ENCODE measurements at regions not wholly inside any gene's neighbourhood (a gene's known extent, or its start where the extent isn't known, plus 50 kb on each side); places are given as distances from the start of the nearest gene placed in this dataset.
"Not testable (repeated sequence)": the region's sequence is repeated elsewhere in the genome, so short reads cannot be mapped to it uniquely, and the experiment has no call there.

GRCh38 chr2:142617461-142617860 lies 260.0 kb upstream of the KYNU start:
- ChIA-PET POLR2A (no interaction called here), CTCF (interaction anchor here (0.6 to 0.7 kb wide), 2 partner anchors 24 to 45 kb away, joined by 3 to 4 read pairs; no protein-coding TSS in a partner anchor)
- no peak for TF ChIP-seq CTCF (IDR thresholded peaks at IDR 0.05; ENCODE audit: unreplicated experiment)
- Mint-ChIP-seq H3K9me3 (ENCODE audit: unreplicated experiment) (no peaks in the 10 kb centered on the region), H3K27ac (ENCODE audit: low read depth, unreplicated experiment) (no peak overlapping the region), H3K27me3 (ENCODE audit: insufficient read depth, unreplicated experiment) (peaks cover 87% of the 10 kb centered on the region), H3K4me1 (ENCODE audit: insufficient read depth, unreplicated experiment) (no peaks in the 10 kb centered on the region), H3K36me3 (ENCODE audit: insufficient read depth, unreplicated experiment) (no peaks in the 10 kb centered on the region), H3K4me3 (ENCODE audit: unreplicated experiment) (no peak overlapping the region)
- intact Hi-C loops (cut with micrococcal nuclease) = no loop called here
- no peak for DNase-seq (ENCODE audit: unreplicated experiment)
- no TSS peak for BruUV-seq (replicated peaks)

- Mint-ChIP-seq H3K27me3 (ENCODE audit: insufficient read depth, unreplicated experiment) (peaks cover 82% of the 10 kb centered on the region), H3K27ac (ENCODE audit: low read depth, unreplicated experiment) (no peak overlapping the region), H3K36me3 (ENCODE audit: insufficient read depth, unreplicated experiment) (no peaks in the 10 kb centered on the region), H3K9me3 (ENCODE audit: unreplicated experiment) (no peaks in the 10 kb centered on the region), H3K4me1 (ENCODE audit: insufficient read depth, unreplicated experiment) (no peaks in the 10 kb centered on the region), H3K4me3 (ENCODE audit: unreplicated experiment) (no peak overlapping the region)
- POLR2A ChIA-PET = no interaction called here
- TF ChIP-seq CTCF (IDR thresholded peaks at IDR 0.05; ENCODE audit: unreplicated experiment) = no peak
- CTCF ChIA-PET = interaction anchor here (1.4 kb wide), 1 partner anchor 11 kb away, joined by 5 read pairs; no protein-coding TSS in a partner anchor
- BruUV-seq (replicated peaks) = no TSS peak
- intact Hi-C loops (cut with micrococcal nuclease) = no loop called here
- no peak for DNase-seq (ENCODE audit: unreplicated experiment)
Measured at GRCh38 chr2:142615876-142616275, 261.6 kb upstream of the KYNU start.

- BruUV-seq (replicated peaks); CTCF ChIA-PET; H3K4me1 Mint-ChIP-seq (ENCODE audit: insufficient read depth, unreplicated experiment); intact Hi-C loops (cut with micrococcal nuclease); H3K36me3 Mint-ChIP-seq (ENCODE audit: insufficient read depth, unreplicated experiment); H3K9me3 Mint-ChIP-seq (ENCODE audit: unreplicated experiment); H3K27ac Mint-ChIP-seq (ENCODE audit: low read depth, unreplicated experiment); H3K4me3 Mint-ChIP-seq (ENCODE audit: unreplicated experiment); POLR2A ChIA-PET; DNase-seq (ENCODE audit: unreplicated experiment): not testable (repeated sequence)
- peaks cover 59% of the 10 kb centered on the region for H3K27me3 Mint-ChIP-seq (ENCODE audit: insufficient read depth, unreplicated experiment)
Measured at GRCh38 chr2:142613193-142613592, 264.3 kb upstream of the KYNU start.

- Mint-ChIP-seq H3K27me3 (ENCODE audit: insufficient read depth, unreplicated experiment) (peaks cover 48% of the 10 kb centered on the region), H3K4me3 (ENCODE audit: unreplicated experiment) (no peak overlapping the region), H3K36me3 (ENCODE audit: insufficient read depth, unreplicated experiment) (no peaks in the 10 kb centered on the region), H3K9me3 (ENCODE audit: unreplicated experiment) (no peaks in the 10 kb centered on the region), H3K27ac (ENCODE audit: low read depth, unreplicated experiment) (no peak overlapping the region), H3K4me1 (ENCODE audit: insufficient read depth, unreplicated experiment) (no peaks in the 10 kb centered on the region)
- POLR2A ChIA-PET = no interaction called here
- BruUV-seq (replicated peaks) = no TSS peak
- CTCF ChIA-PET = interaction anchor here (0.6 to 1.5 kb wide), 5 partner anchors 10 to 441 kb away, joined by 3 to 5 read pairs (median 4); no protein-coding TSS in a partner anchor
- no peak for DNase-seq (ENCODE audit: unreplicated experiment)
- TF ChIP-seq CTCF (IDR thresholded peaks at IDR 0.05; ENCODE audit: unreplicated experiment) = no peak
- intact Hi-C loops (cut with micrococcal nuclease) = loop anchor here (10.0 kb wide), 1 partner anchor 1051 kb away; no protein-coding TSS in a partner anchor
Measured at GRCh38 chr2:142605421-142605820, 272.0 kb upstream of the KYNU start.

- H3K4me1 Mint-ChIP-seq (ENCODE audit: insufficient read depth, unreplicated experiment) = no peaks in the 10 kb centered on the region
- CTCF ChIA-PET = interaction anchor here (0.5 to 0.7 kb wide), 2 partner anchors 457 to 1383 kb away, joined by 4 to 8 read pairs; no protein-coding TSS in a partner anchor
- H3K27me3 Mint-ChIP-seq (ENCODE audit: insufficient read depth, unreplicated experiment) = peaks cover 64% of the 10 kb centered on the region
- H3K4me3 Mint-ChIP-seq (ENCODE audit: unreplicated experiment) = no peak overlapping the region
- POLR2A ChIA-PET = no interaction called here
- peak; percentile 37 for TF ChIP-seq CTCF (IDR thresholded peaks at IDR 0.05; ENCODE audit: unreplicated experiment)
- no peaks in the 10 kb centered on the region for H3K9me3 Mint-ChIP-seq (ENCODE audit: unreplicated experiment)
- H3K27ac Mint-ChIP-seq (ENCODE audit: low read depth, unreplicated experiment) = no peak overlapping the region
- intact Hi-C loops (cut with micrococcal nuclease) = loop anchor here (2.0 to 10.0 kb wide), 2 partner anchors 439 to 1049 kb away; no protein-coding TSS in a partner anchor
- no peak for DNase-seq (ENCODE audit: unreplicated experiment)
- H3K36me3 Mint-ChIP-seq (ENCODE audit: insufficient read depth, unreplicated experiment) = no peaks in the 10 kb centered on the region
- no TSS peak for BruUV-seq (replicated peaks)
Measured at GRCh38 chr2:142603759-142604158, 273.7 kb upstream of the KYNU start.

Data from MCF 10A (cell line).